IMR-90 (cell line): ENCODE measurements at regions not wholly inside any gene's neighbourhood (a gene's known extent, or its start where the extent isn't known, plus 50 kb on each side); places are given as distances from the start of the nearest gene placed in this dataset.

ENCODE experiments used
- ATAC-seq: fragments of 200-7000 bp; cut with Tn5 transposase; 2 replicates; pipeline ENCODE4 v1.9.1; 2020; ENCODE audit warnings: low read depth, mild to moderate bottlenecking, moderate library complexity
- BruUV-seq: library from RNA; stranded (reverse); fragments of 400-500 nt; replicated peaks from 2 replicates; lab custom pipeline; 2021; lab: Mats Ljungman, UMichigan
- CTCF ChIA-PET: fragments of 300-600 bp; formaldehyde crosslinking; extraction: SDS; loops from one replicate; lab custom pipeline; 2021; ENCODE audit warnings: antibody characterized with exemption; lab: Yijun Ruan, JAX
- POLR2A ChIA-PET: fragments of 300-600 bp; sonication (Branson Sonifier 250); formaldehyde crosslinking; loops from one replicate; lab custom pipeline; 2022; ENCODE audit warnings: antibody characterized with exemption; ENCODE audit not compliant: unreplicated experiment; lab: Charles Lee
- DNase-seq: peaks from one replicate; pipeline ENCODE4 v3.0.0; 2013
- H2AFZ ChIP-seq: replicated peaks from 2 replicates; pipeline ENCODE3; 2013; ENCODE audit warnings: low read length, mild to moderate bottlenecking; ENCODE audit not compliant: poor library complexity
- H2AK5ac ChIP-seq: 2 replicates; pipeline ENCODE4 v1.6.1; 2013; ENCODE audit warnings: low read depth, low read length, inconsistent platforms
- H2AK9ac ChIP-seq: replicated peaks from 2 replicates; pipeline ENCODE3; 2013; ENCODE audit warnings: mild to moderate bottlenecking, low read depth, low read length, moderate library complexity; ENCODE audit not compliant: poor library complexity
- H2BK120ac ChIP-seq: 2 replicates; pipeline ENCODE4 v1.6.1; 2013; ENCODE audit warnings: low read depth, low read length, inconsistent platforms
- H2BK15ac ChIP-seq: 3 replicates; pipeline ENCODE4 v1.6.1; 2013; ENCODE audit warnings: low read depth, low read length, inconsistent platforms
- H2BK20ac ChIP-seq: 2 replicates; pipeline ENCODE4 v1.6.1; 2013; ENCODE audit warnings: low read depth, mild to moderate bottlenecking, inconsistent platforms, low read length, moderate library complexity
- H2BK5ac ChIP-seq: 2 replicates; pipeline ENCODE4 v1.6.1; 2013; ENCODE audit warnings: mild to moderate bottlenecking, low read depth, low read length, inconsistent platforms; ENCODE audit not compliant: poor library complexity, severe bottlenecking
- H3K14ac ChIP-seq: replicated peaks from 2 replicates; pipeline ENCODE4 v1.6.1; 2013; ENCODE audit warnings: low read depth, low read length, inconsistent platforms
- H3K18ac ChIP-seq: 2 replicates; pipeline ENCODE4 v1.6.1; 2013; ENCODE audit warnings: low read depth, low read length, control low read depth
- H3K23ac ChIP-seq: 2 replicates; pipeline ENCODE4 v1.6.1; 2013; ENCODE audit warnings: low read depth, low read length, inconsistent platforms
- H3K27ac ChIP-seq: 2 replicates; pipeline ENCODE4 v1.5.1; 2013; ENCODE audit warnings: mild to moderate bottlenecking, control low read depth, low read length; ENCODE audit not compliant: insufficient read depth
- H3K27me3 ChIP-seq: 2 replicates; pipeline ENCODE4 v1.6.1; 2013; ENCODE audit warnings: low read length; ENCODE audit not compliant: control insufficient read depth, insufficient read depth
- H3K36me3 ChIP-seq: 2 replicates; pipeline ENCODE4 v1.6.1; 2013; ENCODE audit warnings: low read length, mixed read lengths; ENCODE audit not compliant: control insufficient read depth, insufficient read depth
- H3K4ac ChIP-seq: 2 replicates; pipeline ENCODE4 v1.6.1; 2013; ENCODE audit warnings: low read depth, low read length, inconsistent platforms
- H3K4me1 ChIP-seq: 2 replicates; pipeline ENCODE4 v1.6.1; 2013; ENCODE audit warnings: low read length, mixed read lengths; ENCODE audit not compliant: control insufficient read depth, insufficient read depth
- H3K4me2 ChIP-seq: 2 replicates; pipeline ENCODE4 v1.6.1; 2013; ENCODE audit warnings: low read depth, mild to moderate bottlenecking, control low read depth, low read length, moderate library complexity
- H3K4me3 ChIP-seq: 2 replicates; pipeline ENCODE4 v1.5.1; 2013; ENCODE audit warnings: low read depth, mild to moderate bottlenecking, control low read depth, low read length, moderate library complexity; ENCODE audit not compliant: insufficient read depth
- H3K56ac ChIP-seq: 2 replicates; pipeline ENCODE4 v1.6.1; 2013; ENCODE audit warnings: low read length, inconsistent platforms; ENCODE audit not compliant: insufficient read depth; ENCODE audit errors: extremely low read depth
- H3K79me1 ChIP-seq, 2 experiments: 2 replicates each; pipeline ENCODE4 v1.6.1; 2013; ENCODE audit warnings: low read length in 2 of 2, inconsistent platforms in 1 of 2, low read depth in 1 of 2
- H3K9ac ChIP-seq: 2 replicates; pipeline ENCODE4 v1.6.1; 2013; ENCODE audit warnings: low read depth, low read length, control low read depth
- H3K9me1 ChIP-seq: 2 replicates; pipeline ENCODE4 v1.6.1; 2013; ENCODE audit warnings: low read length, inconsistent platforms; ENCODE audit not compliant: insufficient read depth
- H3K9me3 ChIP-seq: 2 replicates; pipeline ENCODE4 v1.6.1; 2013; ENCODE audit warnings: low read length; ENCODE audit not compliant: control insufficient read depth, insufficient read depth
- H4K20me1 ChIP-seq: 2 replicates; pipeline ENCODE4 v1.6.1; 2013; ENCODE audit warnings: low read length, inconsistent platforms; ENCODE audit not compliant: insufficient read depth
- H4K5ac ChIP-seq: 2 replicates; pipeline ENCODE4 v1.6.1; 2013; ENCODE audit warnings: mild to moderate bottlenecking, low read depth, low read length, control low read depth
- H4K8ac ChIP-seq, 2 experiments: 2 replicates each; pipeline ENCODE4 v1.6.1; 2013; ENCODE audit warnings: low read depth in 2 of 2, low read length in 2 of 2, control low read depth in 1 of 2, inconsistent platforms in 1 of 2
- H4K91ac ChIP-seq: 2 replicates; pipeline ENCODE4 v1.6.1; 2013; ENCODE audit warnings: low read depth, low read length, inconsistent platforms; ENCODE audit not compliant: insufficient read depth
- POLR2A ChIP-seq: IDR thresholded peaks from 2 replicates; pipeline ENCODE4 v1.6.1; 2012; ENCODE audit warnings: mild to moderate bottlenecking, low read depth, low read length
- WGBS, 2 experiments: methylation state at CpG; one replicate each; pipeline versions ENCODE4 v1.1.5 to v1.1.7; 2013; ENCODE audit warnings: missing lambda C conversion rate in 2 of 2; ENCODE audit not compliant: insufficient read length in 1 of 2; ENCODE audit errors: extremely low coverage in 2 of 2; 5-methylcytosine and 5-hydroxymethylcytosine counted together
- dilution Hi-C: fragments of 300-500 bp; cut with HindIII; formaldehyde crosslinking; loops from one replicate; pipeline ENCODE4 v1.14.3; 2018; ENCODE audit warnings: low sequenced_read_pairs; ENCODE audit not compliant: unreplicated experiment
- in situ Hi-C: fragments of 300-500 bp; cut with MboI; formaldehyde crosslinking; loops from 3 replicates; pipeline ENCODE4 v1.14.3; 2019; ENCODE audit warnings: low sequenced_read_pairs, inconsistent platforms, mixed read lengths
- intact Hi-C: fragments of 100-400 bp; cut with micrococcal nuclease; formaldehyde crosslinking; loops from 2 replicates; pipeline ENCODE4 v1.10.0; 2022

GRCh38 chr9:91042541-91042940 lies 240.9 kb downstream of the SYK start:
- Histone ChIP-seq H2AK5ac (peak overlapping the region; percentile 12; the same call in 1 of the 2 replicates), H2AK9ac (no peak overlapping the region), H2BK20ac (0 out of 2 replicates have a peak overlapping the region, but pooled peaks have one; percentile 39), H4K91ac (no peak overlapping the region), H3K79me1 (peaks cover 0 to 17% of the 10 kb centered on the region in 2 experiments; a peak in 3 of 4 replicates), H3K9ac (no peak overlapping the region), H3K4me3 (no peak overlapping the region), H4K20me1 (no peaks in the 10 kb centered on the region), H3K56ac (no peak overlapping the region), H3K9me3 (no peaks in the 10 kb centered on the region), H2BK5ac (no peak overlapping the region), H3K36me3 (no peaks in the 10 kb centered on the region), H4K5ac (no peak overlapping the region), H2BK120ac (no peak overlapping the region), H3K4ac (peak overlapping the region; percentile 17; the same call in 1 of the 2 replicates), H3K4me2 (no peak overlapping the region), H4K8ac (no peak overlapping the region), H3K23ac (no peak overlapping the region), H3K4me1 (peaks cover 23% of the 10 kb centered on the region), H3K18ac (no peak overlapping the region), H2BK15ac (no peak overlapping the region), H3K9me1 (peaks cover 27% of the 10 kb centered on the region), H3K27ac (no peak overlapping the region), H3K27me3 (no peaks in the 10 kb centered on the region), H3K14ac (no peak overlapping the region), H2AFZ (no peak overlapping the region)
- intact Hi-C loops (no loop called here), in situ Hi-C loops (no loop called here), dilution Hi-C loops (no loop called here)
- TF ChIP-seq POLR2A, result no peak
- no CpG with 5 or more reads among the region's 5 CpGs for WGBS, 2 experiments
- BruUV-seq, result no TSS peak
- ATAC-seq (no peak), DNase-seq (no peak)
- ChIA-PET CTCF (no interaction called here), POLR2A (no interaction called here)
